Thoracic aorta (tissue), 2 donors: ENCODE measurements at regions not wholly inside any gene's neighbourhood (a gene's known extent, or its start where the extent isn't known, plus 50 kb on each side); places are given as distances from the start of the nearest gene placed in this dataset.

ENCODE experiments used
- ATAC-seq: fragments of 150-250 bp; one replicate; pipeline ENCODE4 v1.8.0; 2017; ENCODE audit warnings: low read depth; ENCODE audit not compliant: insufficient number of reproducible peaks, low FRiP score
- DNase-seq: peaks from one replicate; pipeline ENCODE4 v3.0.0-alpha.2; 2020; ENCODE audit warnings: low spot score
- H3K27ac ChIP-seq, 2 donors: fragments of 200-600 bp; sonication (generic); 1 replicate in 1 of 2; 2 replicates in 1 of 2; pipeline ENCODE4 v1.5.1; 2016; ENCODE audit warnings: mild to moderate bottlenecking in 2 of 2, moderate library complexity in 2 of 2
- H3K27me3 ChIP-seq: fragments of 200-600 bp; sonication (generic); replicated peaks from 2 replicates; pipeline ENCODE4 v1.6.0; 2016; ENCODE audit warnings: mild to moderate bottlenecking; ENCODE audit not compliant: insufficient read depth
- H3K36me3 ChIP-seq: fragments of 200-600 bp; sonication (generic); one replicate; pipeline ENCODE4 v1.5.1; 2016
- H3K4me1 ChIP-seq, 2 donors: fragments of 200-600 bp; sonication (generic); 1 replicate in 1 of 2; 2 replicates in 1 of 2; pipeline versions ENCODE4 v1.5.1 to v1.6.0; 2016; ENCODE audit warnings: low read depth in 2 of 2, mild to moderate bottlenecking in 1 of 2; ENCODE audit not compliant: control insufficient read depth in 1 of 2
- H3K4me3 ChIP-seq: fragments of 200-600 bp; sonication (generic); 2 replicates; pipeline ENCODE4 v1.5.1; 2016; ENCODE audit warnings: mild to moderate bottlenecking
- H3K9me3 ChIP-seq: fragments of 200-600 bp; sonication (generic); 2 replicates; pipeline ENCODE4 v1.5.1; 2016
- CTCF ChIP-seq: fragments of 200-600 bp; sonication (generic); IDR thresholded peaks from one replicate; pipeline ENCODE4 v1.5.1; 2019; ENCODE audit warnings: antibody characterized with exemption

GRCh38 chr10:128278362-128278761 lies 152.1 kb upstream of the MKI67 start:
- Histone ChIP-seq H3K36me3 (no peaks in the 10 kb centered on the region), H3K27me3 (no peaks in the 10 kb centered on the region), H3K4me3 (no peak overlapping the region), H3K4me1 (no peaks in the 10 kb centered on the region), H3K27ac (no peak overlapping the region), H3K9me3 (no peaks in the 10 kb centered on the region)
- ATAC-seq = no peak
- TF ChIP-seq CTCF = no peak
- DNase-seq = no peak

GRCh38 chr10:128280271-128280670 lies 154.0 kb upstream of the MKI67 start:
- H3K36me3 ChIP-seq = no peaks in the 10 kb centered on the region
- no peak overlapping the region for H3K27ac ChIP-seq
- H3K4me3 ChIP-seq = no peak overlapping the region
- no peaks in the 10 kb centered on the region for H3K9me3 ChIP-seq
- H3K4me1 ChIP-seq = no peaks in the 10 kb centered on the region
- no peak for TF ChIP-seq CTCF
- DNase-seq = no peak
- no peaks in the 10 kb centered on the region for H3K27me3 ChIP-seq
- ATAC-seq = no peak

GRCh38 chr10:128281343-128281742 lies 155.1 kb upstream of the MKI67 start:
- Histone ChIP-seq H3K27me3 (no peaks in the 10 kb centered on the region), H3K4me1 (no peaks in the 10 kb centered on the region), H3K27ac (no peak overlapping the region), H3K36me3 (no peaks in the 10 kb centered on the region), H3K9me3 (no peaks in the 10 kb centered on the region), H3K4me3 (no peak overlapping the region)
- no peak for DNase-seq
- ATAC-seq = no peak
- no peak for TF ChIP-seq CTCF

GRCh38 chr10:128281861-128282260 lies 155.6 kb upstream of the MKI67 start:
- no peak overlapping the region for H3K4me3 ChIP-seq
- DNase-seq (no peak), ATAC-seq (no peak)
- TF ChIP-seq CTCF = no peak
- H3K4me1 ChIP-seq = no peaks in the 10 kb centered on the region
- no peaks in the 10 kb centered on the region for H3K36me3 ChIP-seq
- H3K9me3 ChIP-seq = no peaks in the 10 kb centered on the region
- H3K27ac ChIP-seq = no peak overlapping the region
- no peaks in the 10 kb centered on the region for H3K27me3 ChIP-seq

GRCh38 chr10:128286141-128286761 lies 160.0 kb upstream of the MKI67 start:
- H3K4me1 ChIP-seq = no peaks in the 10 kb centered on the region
- TF ChIP-seq CTCF = no peak
- H3K9me3 ChIP-seq = no peaks in the 10 kb centered on the region
- no peak for ATAC-seq
- no peaks in the 10 kb centered on the region for H3K27me3 ChIP-seq
- no peaks in the 10 kb centered on the region for H3K36me3 ChIP-seq
- no peak overlapping the region for H3K4me3 ChIP-seq
- H3K27ac ChIP-seq = no peak overlapping the region
- no peak for DNase-seq
